HCT116 (cell line): ENCODE measurements at regions not wholly inside any gene's neighbourhood (a gene's known extent, or its start where the extent isn't known, plus 50 kb on each side); places are given as distances from the start of the nearest gene placed in this dataset.

Source experiments
- ATAC-seq: fragments of 200-7000 bp; cut with Tn5 transposase; 2 replicates; pipeline ENCODE4 v1.9.1; 2020; ENCODE audit warnings: mild to moderate bottlenecking, moderate library complexity
- BruUV-seq: library from RNA; stranded (reverse); fragments of 400-500 nt; replicated peaks from 2 replicates; lab custom pipeline; 2021; lab: Mats Ljungman, UMichigan
- CTCF ChIA-PET: fragments of 300-600 bp; sonication (Branson Sonifier 250); formaldehyde crosslinking; loops from one replicate; lab custom pipeline; 2021; ENCODE audit warnings: antibody characterized with exemption; lab: Charles Lee
- POLR2A ChIA-PET: fragments of 300-600, 350-600 bp; sonication (Branson Sonifier 250); formaldehyde crosslinking; loops from one replicate; lab custom pipeline; 2021; ENCODE audit warnings: antibody characterized with exemption; lab: Charles Lee
- RAD21 ChIA-PET, 2 experiments: fragments of 300-600 bp; sonication (Branson Sonifier 250); formaldehyde crosslinking; loops; one replicate each; lab custom pipeline; 2023; ENCODE audit warnings: low total read pairs in 2 of 2; ENCODE audit not compliant: uncharacterized antibody in 2 of 2, unreplicated experiment in 2 of 2, low non-redundant PET in 1 of 2; lab: Charles Lee
- DNase-seq: peaks from one replicate; pipeline ENCODE4 v3.0.0-alpha.2; 2010; ENCODE audit warnings: low read depth, low spot score
- H2AFZ ChIP-seq: fragments of 200-600 bp; shearing (Covaris generic), sonication (generic); 2 replicates; pipeline ENCODE4 v1.6.1; 2017; ENCODE audit warnings: low read depth, mixed run types, mixed read lengths, antibody characterized with exemption, low read length; ENCODE audit not compliant: poor library complexity, severe bottlenecking
- H3K27ac ChIP-seq: 2 replicates; pipeline ENCODE4 v1.5.1; 2012; ENCODE audit warnings: low read depth, low read length
- H3K27me3 ChIP-seq: fragments of 200-600 bp; sonication (generic); 2 replicates; pipeline ENCODE4 v1.6.1; 2016; ENCODE audit warnings: mixed run types, low read length, mixed read lengths; ENCODE audit not compliant: insufficient read depth
- H3K36me3 ChIP-seq, 2 experiments: fragments of 200-500 bp in 1 of 2; fragments of 200-600 bp in 1 of 2; sonication (Bioruptor generic) in 1 of 2; sonication (generic) in 1 of 2; 2 replicates each; pipeline versions ENCODE4 v1.5.1 to v1.6.1; 2014 to 2016; ENCODE audit warnings: low read length in 2 of 2, inconsistent platforms in 1 of 2, mixed read lengths in 1 of 2, mixed run types in 1 of 2; ENCODE audit not compliant: insufficient read depth in 2 of 2, control insufficient read depth in 1 of 2
- H3K4me1 ChIP-seq, 2 experiments: fragments of 200-600 bp in 1 of 2; sonication (generic) in 1 of 2; 2 replicates each; pipeline versions ENCODE4 v1.5.1 to v1.6.1; 2012 to 2017; ENCODE audit warnings: low read length in 2 of 2, inconsistent platforms in 1 of 2, mild to moderate bottlenecking in 1 of 2, mixed read lengths in 1 of 2, mixed run types in 1 of 2, moderate library complexity in 1 of 2; ENCODE audit not compliant: insufficient read depth in 2 of 2, control insufficient read depth in 1 of 2
- H3K4me2 ChIP-seq: fragments of 200-600 bp; sonication (generic); 2 replicates; pipeline ENCODE4 v1.6.1; 2017; ENCODE audit warnings: mixed run types, low read length, mixed read lengths
- H3K4me3 ChIP-seq, 2 experiments: fragments of 200-600 bp in 1 of 2; sonication (generic) in 1 of 2; replicated peaks in 1 of 2; 2 replicates each; pipeline ENCODE4 v1.5.1; 2011 to 2016; ENCODE audit warnings: low read length in 2 of 2, control low read depth in 1 of 2, low read depth in 1 of 2, mild to moderate bottlenecking in 1 of 2, mixed read lengths in 1 of 2, mixed run types in 1 of 2
- H3K79me2 ChIP-seq: fragments of 200-600 bp; sonication (generic); 2 replicates; pipeline ENCODE4 v1.6.1; 2017; ENCODE audit warnings: mild to moderate bottlenecking, mixed run types, low read length, moderate library complexity, mixed read lengths; ENCODE audit not compliant: insufficient read depth
- H3K9ac ChIP-seq: fragments of 200-600 bp; sonication (generic); 2 replicates; pipeline ENCODE4 v1.6.1; 2016; ENCODE audit warnings: low read length, mixed read lengths
- H3K9me2 ChIP-seq: fragments of 200-600 bp; sonication (generic), shearing (Covaris generic); 2 replicates; pipeline ENCODE4 v1.6.1; 2017; ENCODE audit warnings: mixed run types, mild to moderate bottlenecking, moderate library complexity; ENCODE audit not compliant: insufficient read depth
- H3K9me3 ChIP-seq, 2 experiments: fragments of 200-500 bp in 1 of 2; fragments of 200-600 bp in 1 of 2; sonication (Bioruptor generic) in 1 of 2; sonication (generic) in 1 of 2; 2 replicates each; pipeline ENCODE4 v1.6.1; 2014 to 2017; ENCODE audit warnings: low read length in 2 of 2, mixed read lengths in 2 of 2, inconsistent platforms in 1 of 2, low read depth in 1 of 2, mild to moderate bottlenecking in 1 of 2, mixed run types in 1 of 2, moderate library complexity in 1 of 2; ENCODE audit not compliant: control insufficient read depth in 1 of 2, insufficient read depth in 1 of 2
- H4K20me1 ChIP-seq: fragments of 200-600 bp; sonication (generic), shearing (Covaris generic); 2 replicates; pipeline ENCODE4 v1.6.1; 2017; ENCODE audit warnings: mixed run types, mild to moderate bottlenecking, moderate library complexity; ENCODE audit not compliant: insufficient read depth
- CBX3 ChIP-seq: IDR thresholded peaks from 2 replicates; pipeline ENCODE4 v1.6.1; 2012; ENCODE audit warnings: low read depth
- EGR1 ChIP-seq: IDR thresholded peaks from 2 replicates; pipeline ENCODE4 v1.6.1; 2012; ENCODE audit warnings: low read depth
- ELF1 ChIP-seq: IDR thresholded peaks from 2 replicates; pipeline ENCODE4 v1.6.1; 2012; ENCODE audit warnings: low read depth, borderline replicate concordance
- EZH2phosphoT487 ChIP-seq: fragments of 200-600 bp; IDR thresholded peaks from 2 replicates; pipeline ENCODE4 v1.6.1; 2018; ENCODE audit warnings: antibody characterized with exemption, borderline replicate concordance
- ZBTB33 ChIP-seq: IDR thresholded peaks from 2 replicates; pipeline ENCODE4 v1.6.1; 2011; ENCODE audit warnings: mild to moderate bottlenecking, low read length, moderate library complexity; ENCODE audit not compliant: insufficient replicate concordance; ENCODE audit errors: extremely low read depth
- intact Hi-C: fragments of 100-400 bp; cut with micrococcal nuclease; formaldehyde crosslinking; loops from 2 replicates; pipeline ENCODE4 v1.10.0; 2022

DNA sequence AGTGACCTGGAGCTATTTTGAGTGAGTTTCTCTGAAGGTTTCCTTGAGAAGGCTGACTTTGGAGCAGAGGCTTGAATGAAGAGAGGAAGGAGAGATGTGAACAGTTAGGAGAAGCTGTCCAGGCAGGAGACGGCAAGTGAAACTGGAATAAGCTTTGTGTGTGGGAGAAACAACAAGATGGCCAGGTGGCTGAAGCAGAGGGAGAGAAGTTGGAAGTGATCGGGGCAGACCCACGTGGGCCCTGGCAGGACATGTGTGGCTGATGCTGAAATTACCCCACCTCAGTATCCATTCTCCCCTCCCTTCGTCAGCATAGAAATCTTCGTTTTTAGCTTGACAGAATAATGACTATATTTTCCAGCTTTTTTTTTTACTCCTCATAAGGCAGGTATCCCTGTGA is 809.2 kb upstream of the TMEM132C start:
- ChIA-PET CTCF (no interaction called here), POLR2A (no interaction called here), RAD21 (no interaction called here)
- Histone ChIP-seq H3K9me3 (peaks cover 0 to 4% of the 10 kb centered on the region in 2 experiments; a peak in 2 of 4 replicates), H3K27me3 (no peaks in the 10 kb centered on the region), H3K4me3 (no peak overlapping the region), H3K36me3 (no peaks in the 10 kb centered on the region), H2AFZ (no peak overlapping the region), H3K27ac (no peak overlapping the region), H3K4me1 (no peaks in the 10 kb centered on the region), H4K20me1 (no peaks in the 10 kb centered on the region), H3K4me2 (no peak overlapping the region), H3K9ac (no peak overlapping the region), H3K79me2 (no peaks in the 10 kb centered on the region), H3K9me2 (no peaks in the 10 kb centered on the region)
- BruUV-seq, result no TSS peak
- intact Hi-C loops, result no loop called here
- TF ChIP-seq EZH2phosphoT487 (no peak), EGR1 (no peak), ELF1 (no peak)
- DNase-seq (no peak), ATAC-seq (no peak)

GRCh38 chr12:127459166-127459565 is 807.8 kb upstream of the TMEM132C start:
- H3K27ac ChIP-seq, result no peak overlapping the region
- no peak for ATAC-seq
- no peak for TF ChIP-seq ZBTB33
- TF ChIP-seq CBX3, result no peak
- no peak overlapping the region for H3K4me2 ChIP-seq
- no TSS peak for BruUV-seq
- no peak for DNase-seq
- no peaks in the 10 kb centered on the region for H3K36me3 ChIP-seq
- no peak overlapping the region for H3K9ac ChIP-seq
- H3K27me3 ChIP-seq, result no peaks in the 10 kb centered on the region
- H3K79me2 ChIP-seq, result no peaks in the 10 kb centered on the region
- no peaks in the 10 kb centered on the region for H3K9me2 ChIP-seq
- ChIA-PET CTCF (no interaction called here), RAD21 (no interaction called here), POLR2A (no interaction called here)
- H3K4me3 ChIP-seq, result no peak overlapping the region
- H2AFZ ChIP-seq, result no peak overlapping the region
- no peaks in the 10 kb centered on the region for H3K4me1 ChIP-seq
- no peaks in the 10 kb centered on the region for H4K20me1 ChIP-seq
- intact Hi-C loops, result no loop called here
- H3K9me3 ChIP-seq, result peaks cover 0 to 4% of the 10 kb centered on the region in 2 experiments; a peak in 2 of 4 replicates
